Esophagus squamous epithelium (tissue), 4 donors: ENCODE measurements at regions not wholly inside any gene's neighbourhood (a gene's known extent, or its start where the extent isn't known, plus 50 kb on each side); places are given as distances from the start of the nearest gene placed in this dataset.

ENCODE experiments used
- POLR2A ChIP-seq, 4 donors: fragments of 450-650 bp; IDR thresholded peaks; one replicate each; pipeline ENCODE4 v1.6.1; 2017; ENCODE audit warnings: antibody characterized with exemption in 4 of 4, mild to moderate bottlenecking in 4 of 4, moderate library complexity in 3 of 4
- TF ChIP-seq, protein P1 (sequence below), 6 experiments: fragments of 450-650 bp in 4 of 6; fragments of 200-600 bp in 2 of 6; sonication (generic) in 2 of 6; IDR thresholded peaks; one replicate each; pipeline ENCODE4 v1.5.1; 2016 to 2019; ENCODE audit warnings: antibody characterized with exemption in 6 of 6, mild to moderate bottlenecking in 4 of 6, moderate library complexity in 4 of 6

GRCh38 chr11:71336176-71336995, 84.0 kb upstream of the SHANK2 start:
- TF ChIP-seq, protein P1, sequence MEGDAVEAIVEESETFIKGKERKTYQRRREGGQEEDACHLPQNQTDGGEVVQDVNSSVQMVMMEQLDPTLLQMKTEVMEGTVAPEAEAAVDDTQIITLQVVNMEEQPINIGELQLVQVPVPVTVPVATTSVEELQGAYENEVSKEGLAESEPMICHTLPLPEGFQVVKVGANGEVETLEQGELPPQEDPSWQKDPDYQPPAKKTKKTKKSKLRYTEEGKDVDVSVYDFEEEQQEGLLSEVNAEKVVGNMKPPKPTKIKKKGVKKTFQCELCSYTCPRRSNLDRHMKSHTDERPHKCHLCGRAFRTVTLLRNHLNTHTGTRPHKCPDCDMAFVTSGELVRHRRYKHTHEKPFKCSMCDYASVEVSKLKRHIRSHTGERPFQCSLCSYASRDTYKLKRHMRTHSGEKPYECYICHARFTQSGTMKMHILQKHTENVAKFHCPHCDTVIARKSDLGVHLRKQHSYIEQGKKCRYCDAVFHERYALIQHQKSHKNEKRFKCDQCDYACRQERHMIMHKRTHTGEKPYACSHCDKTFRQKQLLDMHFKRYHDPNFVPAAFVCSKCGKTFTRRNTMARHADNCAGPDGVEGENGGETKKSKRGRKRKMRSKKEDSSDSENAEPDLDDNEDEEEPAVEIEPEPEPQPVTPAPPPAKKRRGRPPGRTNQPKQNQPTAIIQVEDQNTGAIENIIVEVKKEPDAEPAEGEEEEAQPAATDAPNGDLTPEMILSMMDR (IDR thresholded peaks at IDR 0.05): no peak
- TF ChIP-seq POLR2A (IDR thresholded peaks at IDR 0.05): no peak
